GM12864 (cell line): ENCODE measurements at regions not wholly inside any gene's neighbourhood (a gene's known extent, or its start where the extent isn't known, plus 50 kb on each side); places are given as distances from the start of the nearest gene placed in this dataset.
A peak's percentile ranks its signal among the peaks of the same experiment; 100 is the strongest.

Experiments used
- DNase-seq: peaks from one replicate; pipeline ENCODE4 v3.0.0-alpha.2; 2011; ENCODE audit warnings: low read depth
- H3K4me3 ChIP-seq: 2 replicates; pipeline ENCODE4 v1.5.1; 2011; ENCODE audit warnings: mild to moderate bottlenecking, low read depth, low read length, control low read depth
- CTCF ChIP-seq: IDR thresholded peaks from 2 replicates; pipeline ENCODE4 v1.5.1; 2011; ENCODE audit warnings: low read depth, mild to moderate bottlenecking, moderate library complexity, low read length, control low read depth, inconsistent platforms; ENCODE audit errors: missing control alignments

DNA sequence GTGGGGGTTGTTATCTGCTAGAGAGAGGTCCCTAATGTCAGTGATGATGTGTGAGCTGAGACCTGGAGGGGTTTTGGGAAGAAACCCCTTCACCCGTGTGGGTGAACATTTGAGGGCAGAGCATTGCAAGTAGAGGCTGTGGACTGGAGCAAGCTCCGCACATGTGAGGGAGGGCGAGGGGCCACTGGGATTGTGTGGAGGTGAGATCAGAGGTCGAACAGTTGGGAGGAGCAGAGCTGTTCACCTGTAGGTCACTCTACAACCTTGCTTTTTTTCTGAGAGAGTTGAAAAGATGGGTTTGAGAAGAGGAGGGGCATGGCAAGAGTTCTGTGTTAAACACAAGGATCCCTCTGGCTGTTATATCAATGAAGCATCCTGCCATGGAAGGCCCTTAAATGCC, 480.4 kb upstream of the ZNF608 start:
- TF ChIP-seq CTCF, result no peak
- no peak for DNase-seq
- no peak overlapping the region for H3K4me3 ChIP-seq

GRCh38 chr5:125227333-125228095, 481.1 kb upstream of the ZNF608 start:
- no peak for DNase-seq
- no peak overlapping the region for H3K4me3 ChIP-seq
- TF ChIP-seq CTCF, result peak; percentile 72

DNA sequence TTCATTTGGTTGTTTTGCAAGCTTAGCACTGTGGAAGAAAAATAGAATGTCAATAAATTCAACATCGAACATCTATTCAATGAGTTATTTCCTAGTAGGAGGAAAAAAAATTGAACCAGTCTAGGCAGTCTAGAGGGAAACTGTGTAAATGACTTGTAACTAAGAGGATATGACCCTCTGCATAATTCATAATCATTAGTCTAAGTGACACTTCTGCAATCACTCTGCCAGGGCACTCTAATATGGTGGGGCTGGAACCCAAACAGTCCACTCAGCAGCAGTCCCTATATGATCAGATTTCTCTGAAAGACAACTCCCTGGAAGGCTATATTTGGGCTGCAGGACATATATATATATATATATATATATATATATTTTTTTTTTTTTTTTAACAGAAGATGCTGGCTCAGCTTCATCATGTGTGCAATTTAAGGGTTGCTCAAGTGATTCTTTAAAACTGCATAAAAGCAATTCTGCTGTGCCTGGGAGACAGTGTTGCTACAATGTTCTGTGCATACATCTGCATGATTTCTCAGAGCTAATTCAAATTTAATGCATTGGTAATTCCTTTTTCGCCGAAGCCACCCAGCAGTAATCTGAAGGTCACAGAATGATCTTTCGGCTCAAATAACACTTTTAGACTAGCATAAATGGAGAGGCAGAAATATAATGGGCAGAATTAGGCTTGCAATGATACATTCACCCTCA, 482.1 kb upstream of the ZNF608 start:
- TF ChIP-seq CTCF, result no peak
- no peak for DNase-seq
- H3K4me3 ChIP-seq, result no peak overlapping the region

DNA sequence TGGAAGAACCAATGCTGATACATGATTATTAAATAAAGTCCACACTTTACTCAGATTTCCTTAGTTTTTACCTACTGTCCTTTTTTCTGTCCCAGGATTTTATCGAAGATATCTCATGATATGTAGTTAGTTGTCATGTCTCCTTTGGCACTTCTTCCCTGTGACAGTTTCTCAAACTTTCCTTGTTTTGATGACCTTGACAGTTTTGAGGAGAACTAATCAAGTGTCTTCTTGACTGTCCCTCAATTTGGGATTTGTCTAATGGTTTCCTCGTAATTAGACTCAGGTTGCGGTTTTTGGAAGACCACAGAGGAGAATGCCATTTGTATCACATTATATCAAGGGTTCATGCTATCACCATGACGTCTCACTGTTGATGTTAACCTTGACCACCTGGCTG, 483.1 kb upstream of the ZNF608 start:
- H3K4me3 ChIP-seq, result no peak overlapping the region
- no peak for TF ChIP-seq CTCF
- DNase-seq, result no peak

DNA sequence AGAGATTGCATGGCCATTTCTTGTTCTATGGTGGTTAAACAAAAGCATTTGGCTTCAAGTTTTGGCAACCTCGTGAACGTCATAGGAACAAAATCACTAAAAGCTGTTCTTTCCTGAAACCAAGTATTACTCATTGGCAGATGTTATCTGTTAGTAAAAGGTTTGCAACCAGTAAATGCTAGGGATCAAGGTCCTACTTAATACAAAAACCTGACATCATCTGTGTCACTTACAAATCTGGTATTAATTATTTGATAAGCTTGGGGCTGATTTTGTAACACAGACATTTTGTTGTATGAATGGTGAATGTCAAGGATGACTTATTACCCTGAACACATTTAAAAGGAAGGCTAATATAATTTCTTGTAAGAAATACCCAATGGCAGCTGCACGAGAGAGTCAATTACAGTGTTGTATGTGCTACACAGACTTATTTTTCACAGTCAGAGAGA, 486.4 kb upstream of the ZNF608 start:
- TF ChIP-seq CTCF, result no peak
- DNase-seq, result no peak
- no peak overlapping the region for H3K4me3 ChIP-seq

GRCh38 chr5:125233944-125234343, 487.5 kb upstream of the ZNF608 start:
- no peak for TF ChIP-seq CTCF
- H3K4me3 ChIP-seq, result no peak overlapping the region
- no peak for DNase-seq

GRCh38 chr5:125236007-125236406, 489.6 kb upstream of the ZNF608 start:
- no peak overlapping the region for H3K4me3 ChIP-seq
- no peak for DNase-seq
- TF ChIP-seq CTCF, result no peak
